ENCODE measurements at regions not wholly inside any gene's neighbourhood (a gene's known extent, or its start where the extent isn't known, plus 50 kb on each side); places are given as distances from the start of the nearest gene placed in this dataset.
"Not testable (repeated sequence)": the region's sequence is repeated elsewhere in the genome, so short reads cannot be mapped to it uniquely, and the experiment has no call there.

- no peak for DNase-seq (ENCODE audit: low read depth)
These were observed 504.1 kb downstream of the RPL10L start for GRCh38 chr14:46147452-46147851.

- DNase-seq (ENCODE audit: low read depth): no peak
These were observed 504.6 kb downstream of the RPL10L start for GRCh38 chr14:46147024-46147423.

- DNase-seq (ENCODE audit: low read depth): no peak
These were observed 511.1 kb downstream of the RPL10L start for GRCh38 chr14:46140445-46140844.

GRCh38 chr14:46139649-46140048, 511.9 kb downstream of the RPL10L start:
- DNase-seq (ENCODE audit: low read depth): no peak

GRCh38 chr14:46137786-46138185, 513.8 kb downstream of the RPL10L start:
- DNase-seq (ENCODE audit: low read depth): no peak

GRCh38 chr14:46136456-46136855, 515.1 kb downstream of the RPL10L start:
- no peak for DNase-seq (ENCODE audit: low read depth)

GRCh38 chr14:46108228-46108627, 543.4 kb downstream of the RPL10L start:
- no peak for DNase-seq (ENCODE audit: low read depth)

- not testable (repeated sequence) for DNase-seq (ENCODE audit: low read depth)
These were observed 550.7 kb downstream of the RPL10L start for GRCh38 chr14:46100901-46101300.

GRCh38 chr14:46091819-46092218, 559.8 kb downstream of the RPL10L start:
- no peak for DNase-seq (ENCODE audit: low read depth)

GRCh38 chr14:46087604-46088003, 564.0 kb downstream of the RPL10L start:
- DNase-seq (ENCODE audit: low read depth): no peak

GRCh38 chr14:46074061-46074460, 577.5 kb downstream of the RPL10L start:
- DNase-seq (ENCODE audit: low read depth): no peak

- no peak for DNase-seq (ENCODE audit: low read depth)
These were observed 587.7 kb downstream of the RPL10L start for GRCh38 chr14:46063872-46064271.

GRCh38 chr14:46058964-46059563, 592.5 kb downstream of the RPL10L start:
- no peak for DNase-seq (ENCODE audit: low read depth)

GRCh38 chr14:46057799-46058198, 593.8 kb downstream of the RPL10L start:
- no peak for DNase-seq (ENCODE audit: low read depth)

- peak; percentile 86 for DNase-seq (ENCODE audit: low read depth)
These were observed 597.1 kb downstream of the RPL10L start for GRCh38 chr14:46054526-46054925.

- no peak for DNase-seq (ENCODE audit: low read depth)
These were observed 598.4 kb downstream of the RPL10L start for GRCh38 chr14:46053221-46053620.

GRCh38 chr14:46051796-46052195, 599.8 kb downstream of the RPL10L start:
- DNase-seq (ENCODE audit: low read depth): no peak

- DNase-seq (ENCODE audit: low read depth): peak; percentile 67
These were observed 603.5 kb downstream of the RPL10L start for GRCh38 chr14:46048127-46048526.

- no peak for DNase-seq (ENCODE audit: low read depth)
These were observed 615.5 kb downstream of the RPL10L start for GRCh38 chr14:46036099-46036498.

GRCh38 chr14:46034305-46034704, 617.3 kb downstream of the RPL10L start:
- DNase-seq (ENCODE audit: low read depth): no peak

- no peak for DNase-seq (ENCODE audit: low read depth)
These were observed 632.6 kb downstream of the RPL10L start for GRCh38 chr14:46018846-46019420.

- no peak for DNase-seq (ENCODE audit: low read depth)
These were observed 643.2 kb downstream of the RPL10L start for GRCh38 chr14:46008348-46008747.

GRCh38 chr14:45998554-45998953, 653.0 kb downstream of the RPL10L start:
- DNase-seq (ENCODE audit: low read depth): no peak

- no peak for DNase-seq (ENCODE audit: low read depth)
These were observed 661.3 kb downstream of the RPL10L start for GRCh38 chr14:45990252-45990651.

Measured in LHCN-M2 (cell line).